Adrenal gland (tissue), 9 donors: ENCODE measurements at regions not wholly inside any gene's neighbourhood (a gene's known extent, or its start where the extent isn't known, plus 50 kb on each side); places are given as distances from the start of the nearest gene placed in this dataset.

Experiments used
- DNase-seq, 7 donors: peaks; one replicate each; pipeline ENCODE4 v3.0.0-alpha.2; 2019 to 2020
- H3K27ac ChIP-seq, 5 donors: fragments of 200-600 bp; sonication (generic) in 4 of 5; 1 replicate in 3 of 5; 2 replicates in 2 of 5; pipeline versions ENCODE4 v1.5.1 to v1.8.0; 2016 to 2020; ENCODE audit warnings: mild to moderate bottlenecking in 1 of 5
- H3K27me3 ChIP-seq: fragments of 200-600 bp; 2 replicates; pipeline ENCODE4 v1.8.0; 2021
- H3K36me3 ChIP-seq, 2 donors: fragments of 200-600 bp; replicated peaks in 1 of 2; 1 replicate in 1 of 2; 2 replicates in 1 of 2; pipeline versions ENCODE4 v1.5.1 to v1.8.0; 2018 to 2022
- H3K4me1 ChIP-seq, 2 donors: fragments of 200-600 bp; replicated peaks in 1 of 2; 1 replicate in 1 of 2; 2 replicates in 1 of 2; pipeline versions ENCODE4 v1.5.1 to v1.8.0; 2018 to 2021
- H3K4me3 ChIP-seq, 4 donors: fragments of 200-600 bp; sonication (generic) in 3 of 4; one replicate each; pipeline ENCODE4 v1.5.1; 2016 to 2018
- H3K9me3 ChIP-seq, 3 donors: fragments of 200-600 bp; sonication (generic) in 1 of 3; replicated peaks in 1 of 3; 1 replicate in 2 of 3; 2 replicates in 1 of 3; pipeline versions ENCODE4 v1.5.1 to v1.8.0; 2016 to 2021
- CTCF ChIP-seq, 6 experiments: fragments of 450-650 bp in 4 of 6; fragments of 200-600 bp in 2 of 6; sonication (generic) in 1 of 6; IDR thresholded peaks; 1 replicate in 5 of 6; 2 replicates in 1 of 6; pipeline versions ENCODE4 v1.5.1 to v1.8.0; 2016 to 2021; ENCODE audit warnings: antibody characterized with exemption in 6 of 6, mild to moderate bottlenecking in 2 of 6, moderate library complexity in 1 of 6
- POLR2A ChIP-seq, 2 donors: fragments of 450-650 bp; IDR thresholded peaks; one replicate each; pipeline ENCODE4 v1.6.1; 2017; ENCODE audit warnings: antibody characterized with exemption in 2 of 2, mild to moderate bottlenecking in 2 of 2, moderate library complexity in 1 of 2
- WGBS, 4 donors: extraction: QIAGEN DNeasy Blood & Tissue Kit in 2 of 4; methylation state at CpG; one replicate each; pipeline versions ENCODE4 v1.1.5 to v1.1.7; 2013 to 2017; 5-methylcytosine and 5-hydroxymethylcytosine counted together
- intact Hi-C, 2 donors: fragments of 100-400 bp; cut with DNase I; formaldehyde crosslinking; loops; one replicate each; pipeline versions ENCODE4 v1.14.1 to v1.15.0; 2022 to 2023
- donor health status: healthy with polysubstance abuse.
- donor health status: Bipolar disorder and iron deficiency.
- donor health status: DM: yes; HTN: yes; CAD: no.
- donor health status: DM: no; HTN: no; CAD: no.
- donor health status: DM: no; HTN: no; CAD: no.

- no peak for TF ChIP-seq CTCF (IDR thresholded peaks at IDR 0.05)
- no peak for TF ChIP-seq POLR2A (IDR thresholded peaks at IDR 0.05)
- no peak for DNase-seq
Observed at GRCh38 chr13:28566891-28567290, 72.0 kb upstream of the FLT1 start.

GRCh38 chr13:28566283-28566682 lies 71.4 kb upstream of the FLT1 start:
- TF ChIP-seq CTCF (IDR thresholded peaks at IDR 0.05), result no peak
- no peak for TF ChIP-seq POLR2A (IDR thresholded peaks at IDR 0.05)
- Histone ChIP-seq H3K27me3 (no peaks in the 10 kb centered on the region), H3K36me3 (no peaks in the 10 kb centered on the region), H3K9me3 (no peaks in the 10 kb centered on the region), H3K4me3 (no peak overlapping the region), H3K27ac (no peak overlapping the region), H3K4me1 (no peaks in the 10 kb centered on the region)
- DNase-seq, result no peak
- WGBS, 4 donors, result 80 to 87% (median 83%) methylated on average over 3 of the region's 3 CpGs
- intact Hi-C loops, result no loop called here

More at GRCh38 chr13:28566891-28567290, 72.0 kb upstream of the FLT1 start:
- Histone ChIP-seq H3K4me3 (no peak overlapping the region), H3K27ac (no peak overlapping the region), H3K27me3 (no peaks in the 10 kb centered on the region), H3K36me3 (no peaks in the 10 kb centered on the region), H3K4me1 (no peaks in the 10 kb centered on the region), H3K9me3 (no peaks in the 10 kb centered on the region)
- intact Hi-C loops, result no loop called here
- 85 to 93% (median 91%) methylated on average over 4 of the region's 4 CpGs for WGBS, 4 donors

- no peak overlapping the region for H3K4me3 ChIP-seq
- H3K4me1 ChIP-seq, result no peaks in the 10 kb centered on the region
- H3K36me3 ChIP-seq, result no peaks in the 10 kb centered on the region
- H3K27ac ChIP-seq, result no peak overlapping the region
- H3K9me3 ChIP-seq, result no peaks in the 10 kb centered on the region
- H3K27me3 ChIP-seq, result no peaks in the 10 kb centered on the region
- DNase-seq, result no peak
- TF ChIP-seq CTCF (IDR thresholded peaks at IDR 0.05) (no peak), POLR2A (IDR thresholded peaks at IDR 0.05) (no peak)
- intact Hi-C loops, result no loop called here
- WGBS, 4 donors, result 86 to 93% (median 89%) methylated on average over 8 to 10 of the region's 10 CpGs
Observed at GRCh38 chr13:28564030-28564429, 69.1 kb upstream of the FLT1 start.

- WGBS, 4 donors, result 59 to 66% (median 61%) methylated on average over 5 of the region's 5 CpGs
- TF ChIP-seq POLR2A (IDR thresholded peaks at IDR 0.05) (no peak), CTCF (IDR thresholded peaks at IDR 0.05) (no peak)
- Histone ChIP-seq H3K4me3 (no peak overlapping the region), H3K27ac (no peak overlapping the region), H3K9me3 (no peaks in the 10 kb centered on the region), H3K4me1 (no peaks in the 10 kb centered on the region), H3K27me3 (no peaks in the 10 kb centered on the region), H3K36me3 (no peaks in the 10 kb centered on the region)
- intact Hi-C loops, result no loop called here
- no peak for DNase-seq
Observed at GRCh38 chr13:28563609-28564008, 68.7 kb upstream of the FLT1 start.
